ENCODE measurements at regions not wholly inside any gene's neighbourhood (a gene's known extent, or its start where the extent isn't known, plus 50 kb on each side); places are given as distances from the start of the nearest gene placed in this dataset.
"Not testable (repeated sequence)": the region's sequence is repeated elsewhere in the genome, so short reads cannot be mapped to it uniquely, and the experiment has no call there.

- Histone ChIP-seq H3K36me3 (replicated peaks) (no peaks in the 10 kb centered on the region), H3K27ac (no peak overlapping the region), H3K4me3 (ENCODE audit: low read depth, low read length) (no peak overlapping the region), H3K27me3 (replicated peaks) (no peaks in the 10 kb centered on the region)
- TF ChIP-seq CTCF (IDR thresholded peaks at IDR 0.05; ENCODE audit: low read depth, low read length, missing control alignments), result no peak
- no peak for DNase-seq
- in situ Hi-C loops (cut with HindIII; ENCODE audit: low pct_ligation_motif_present, low sequenced_read_pairs), result no loop called here
Measured at GRCh38 chr13:42380420-42381164, 108.6 kb downstream of the AKAP11 start.

- no peaks in the 10 kb centered on the region for H3K36me3 ChIP-seq (replicated peaks)
- no peak overlapping the region for H3K27ac ChIP-seq
- TF ChIP-seq CTCF (IDR thresholded peaks at IDR 0.05; ENCODE audit: low read depth, low read length, missing control alignments), result no peak
- no peaks in the 10 kb centered on the region for H3K27me3 ChIP-seq (replicated peaks)
- DNase-seq, result no peak
- H3K4me3 ChIP-seq (ENCODE audit: low read depth, low read length), result no peak overlapping the region
- in situ Hi-C loops (cut with HindIII; ENCODE audit: low pct_ligation_motif_present, low sequenced_read_pairs), result no loop called here
Measured at GRCh38 chr13:42381165-42381425, 109.1 kb downstream of the AKAP11 start.

- DNase-seq; H3K4me3 ChIP-seq (ENCODE audit: low read depth, low read length); in situ Hi-C loops (cut with HindIII; ENCODE audit: low pct_ligation_motif_present, low sequenced_read_pairs); H3K36me3 ChIP-seq (replicated peaks); H3K27me3 ChIP-seq (replicated peaks); H3K27ac ChIP-seq: not testable (repeated sequence)
Measured at GRCh38 chr13:42381426-42381825, 109.5 kb downstream of the AKAP11 start.

- H3K36me3 ChIP-seq (replicated peaks), result no peaks in the 10 kb centered on the region
- no peaks in the 10 kb centered on the region for H3K27me3 ChIP-seq (replicated peaks)
- H3K27ac ChIP-seq, result no peak overlapping the region
- no peak for DNase-seq
- TF ChIP-seq CTCF (IDR thresholded peaks at IDR 0.05; ENCODE audit: low read depth, low read length, missing control alignments), result no peak
- in situ Hi-C loops (cut with HindIII; ENCODE audit: low pct_ligation_motif_present, low sequenced_read_pairs), result no loop called here
- no peak overlapping the region for H3K4me3 ChIP-seq (ENCODE audit: low read depth, low read length)
Measured at GRCh38 chr13:42383025-42383424, 111.1 kb downstream of the AKAP11 start.

GRCh38 chr13:42384265-42384664 is 112.3 kb downstream of the AKAP11 start:
- H3K27ac ChIP-seq, result no peak overlapping the region
- no peak overlapping the region for H3K4me3 ChIP-seq (ENCODE audit: low read depth, low read length)
- in situ Hi-C loops (cut with HindIII; ENCODE audit: low pct_ligation_motif_present, low sequenced_read_pairs), result no loop called here
- no peak for DNase-seq
- no peaks in the 10 kb centered on the region for H3K27me3 ChIP-seq (replicated peaks)
- H3K36me3 ChIP-seq (replicated peaks), result no peaks in the 10 kb centered on the region
- TF ChIP-seq CTCF (IDR thresholded peaks at IDR 0.05; ENCODE audit: low read depth, low read length, missing control alignments), result no peak

GRCh38 chr13:42388326-42388725 is 116.4 kb downstream of the AKAP11 start:
- Histone ChIP-seq H3K4me3 (ENCODE audit: low read depth, low read length) (no peak overlapping the region), H3K27ac (no peak overlapping the region), H3K27me3 (replicated peaks) (no peaks in the 10 kb centered on the region), H3K36me3 (replicated peaks) (no peaks in the 10 kb centered on the region)
- no peak for TF ChIP-seq CTCF (IDR thresholded peaks at IDR 0.05; ENCODE audit: low read depth, low read length, missing control alignments)
- in situ Hi-C loops (cut with HindIII; ENCODE audit: low pct_ligation_motif_present, low sequenced_read_pairs), result no loop called here
- DNase-seq, result no peak

All from brain microvascular endothelial cell (primary cell).